Gastroesophageal sphincter (tissue), 4 donors: ENCODE measurements at regions not wholly inside any gene's neighbourhood (a gene's known extent, or its start where the extent isn't known, plus 50 kb on each side); places are given as distances from the start of the nearest gene placed in this dataset.

Source experiments
- ATAC-seq: fragments of 150-250 bp; one replicate; pipeline ENCODE4 v1.9.1; 2016; ENCODE audit warnings: mild to moderate bottlenecking, moderate library complexity
- H3K27ac ChIP-seq, 4 donors: fragments of 200-600 bp; sonication (generic) in 3 of 4; 1 replicate in 3 of 4; 2 replicates in 1 of 4; pipeline ENCODE4 v1.5.1; 2016 to 2019
- H3K27me3 ChIP-seq: fragments of 200-600 bp; sonication (generic); one replicate; pipeline ENCODE4 v1.5.1; 2019
- H3K36me3 ChIP-seq, 2 donors: fragments of 200-600 bp; sonication (generic); one replicate each; pipeline ENCODE4 v1.5.1; 2019; ENCODE audit warnings: control low read depth in 1 of 2
- H3K4me1 ChIP-seq, 3 donors: fragments of 200-600 bp; sonication (generic); 1 replicate in 2 of 3; 2 replicates in 1 of 3; pipeline ENCODE4 v1.5.1; 2016 to 2019; ENCODE audit warnings: control low read depth in 2 of 3
- H3K4me3 ChIP-seq, 2 donors: fragments of 200-600 bp; sonication (generic); one replicate each; pipeline ENCODE4 v1.5.1; 2019; ENCODE audit warnings: mild to moderate bottlenecking in 1 of 2, moderate library complexity in 1 of 2
- H3K9me3 ChIP-seq, 3 donors: fragments of 200-600 bp; sonication (generic); one replicate each; pipeline ENCODE4 v1.5.1; 2017 to 2019; ENCODE audit warnings: control low read depth in 2 of 3
- EP300 ChIP-seq: sonication (generic); formaldehyde crosslinking; IDR thresholded peaks from one replicate; pipeline ENCODE4 v1.6.1; 2017; ENCODE audit warnings: antibody characterized with exemption, mild to moderate bottlenecking
- POLR2A ChIP-seq, 2 donors: fragments of 450-650 bp; IDR thresholded peaks; one replicate each; pipeline ENCODE4 v1.6.1; 2017; ENCODE audit warnings: antibody characterized with exemption in 2 of 2, mild to moderate bottlenecking in 2 of 2, moderate library complexity in 1 of 2
- POLR2AphosphoS5 ChIP-seq: sonication (generic); formaldehyde crosslinking; IDR thresholded peaks from one replicate; pipeline ENCODE4 v1.6.1; 2017; ENCODE audit warnings: antibody characterized with exemption
- WGBS, 2 donors: methylation state at CpG; one replicate each; pipeline ENCODE4 v1.1.5; 2018; ENCODE audit warnings: low coverage in 1 of 2; 5-methylcytosine and 5-hydroxymethylcytosine counted together
- TF ChIP-seq, protein P1 (sequence below), 4 experiments: fragments of 200-600 bp in 2 of 4; fragments of 450-650 bp in 2 of 4; sonication (generic) in 1 of 4; IDR thresholded peaks; one replicate each; pipeline ENCODE4 v1.5.1; 2017 to 2019; ENCODE audit warnings: antibody characterized with exemption in 4 of 4, mild to moderate bottlenecking in 2 of 4, moderate library complexity in 2 of 4

DNA sequence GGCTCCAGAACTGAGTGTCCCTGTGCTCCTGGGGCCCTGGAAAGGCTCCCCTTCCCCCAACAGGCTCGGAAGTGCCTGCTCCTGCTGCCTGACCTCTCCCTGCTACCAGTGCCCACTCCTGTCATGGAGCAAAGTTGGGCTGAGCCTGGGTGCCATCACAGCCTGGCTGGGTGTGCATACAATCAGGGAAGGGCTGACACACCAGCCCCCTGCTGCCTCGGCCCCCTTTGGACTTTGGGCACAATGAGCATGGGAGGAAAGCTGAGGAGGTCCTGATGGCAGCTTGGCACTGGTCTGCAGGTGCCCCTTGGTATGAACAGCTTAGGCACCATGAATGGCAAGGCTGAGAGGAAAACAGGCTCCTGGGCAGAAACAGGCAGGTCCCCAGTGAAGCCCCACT is 405.0 kb downstream of the PID1 start:
- H3K36me3 ChIP-seq: no peaks in the 10 kb centered on the region
- H3K27me3 ChIP-seq: no peaks in the 10 kb centered on the region
- ATAC-seq: no peak
- 67% methylated on average over 1 of the region's 2 CpGs; no CpG with 5 or more reads in 1 of the 2 donors for WGBS, 2 donors
- H3K27ac ChIP-seq: no peak overlapping the region
- H3K9me3 ChIP-seq: no peaks in the 10 kb centered on the region
- H3K4me1 ChIP-seq: no peaks in the 10 kb centered on the region
- no peak overlapping the region for H3K4me3 ChIP-seq
- TF ChIP-seq POLR2A (IDR thresholded peaks at IDR 0.05): no peak
- TF ChIP-seq POLR2AphosphoS5: no peak
- TF ChIP-seq EP300: no peak
- TF ChIP-seq, protein P1, sequence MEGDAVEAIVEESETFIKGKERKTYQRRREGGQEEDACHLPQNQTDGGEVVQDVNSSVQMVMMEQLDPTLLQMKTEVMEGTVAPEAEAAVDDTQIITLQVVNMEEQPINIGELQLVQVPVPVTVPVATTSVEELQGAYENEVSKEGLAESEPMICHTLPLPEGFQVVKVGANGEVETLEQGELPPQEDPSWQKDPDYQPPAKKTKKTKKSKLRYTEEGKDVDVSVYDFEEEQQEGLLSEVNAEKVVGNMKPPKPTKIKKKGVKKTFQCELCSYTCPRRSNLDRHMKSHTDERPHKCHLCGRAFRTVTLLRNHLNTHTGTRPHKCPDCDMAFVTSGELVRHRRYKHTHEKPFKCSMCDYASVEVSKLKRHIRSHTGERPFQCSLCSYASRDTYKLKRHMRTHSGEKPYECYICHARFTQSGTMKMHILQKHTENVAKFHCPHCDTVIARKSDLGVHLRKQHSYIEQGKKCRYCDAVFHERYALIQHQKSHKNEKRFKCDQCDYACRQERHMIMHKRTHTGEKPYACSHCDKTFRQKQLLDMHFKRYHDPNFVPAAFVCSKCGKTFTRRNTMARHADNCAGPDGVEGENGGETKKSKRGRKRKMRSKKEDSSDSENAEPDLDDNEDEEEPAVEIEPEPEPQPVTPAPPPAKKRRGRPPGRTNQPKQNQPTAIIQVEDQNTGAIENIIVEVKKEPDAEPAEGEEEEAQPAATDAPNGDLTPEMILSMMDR (IDR thresholded peaks at IDR 0.05): no peak

DNA sequence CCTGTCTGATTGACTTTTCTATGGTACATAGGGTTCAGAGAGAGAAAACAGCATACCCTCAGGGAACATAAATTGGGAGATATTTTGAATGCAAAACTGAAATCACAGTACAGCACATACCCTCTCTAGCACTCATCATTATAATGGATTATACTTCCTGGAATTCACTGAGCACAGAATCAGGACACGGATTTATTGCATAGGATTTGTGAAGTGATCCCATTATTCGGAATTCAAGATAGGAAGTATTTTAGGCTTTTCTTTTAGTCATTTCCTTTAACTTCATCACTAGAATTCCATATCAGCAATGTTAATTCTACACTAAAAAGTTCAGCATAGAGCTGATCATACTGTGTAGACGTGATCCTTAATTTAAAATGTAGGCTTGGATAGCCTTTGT is 407.0 kb downstream of the PID1 start:
- WGBS, 2 donors: 79 to 81% methylated on average over 3 of the region's 3 CpGs
- no peak overlapping the region for H3K4me3 ChIP-seq
- H3K4me1 ChIP-seq: no peaks in the 10 kb centered on the region
- H3K9me3 ChIP-seq: no peaks in the 10 kb centered on the region
- ATAC-seq: no peak
- H3K36me3 ChIP-seq: no peaks in the 10 kb centered on the region
- no peak for TF ChIP-seq POLR2A (IDR thresholded peaks at IDR 0.05)
- TF ChIP-seq, protein P1 (IDR thresholded peaks at IDR 0.05): no peak
- no peak for TF ChIP-seq POLR2AphosphoS5
- no peak for TF ChIP-seq EP300
- no peaks in the 10 kb centered on the region for H3K27me3 ChIP-seq
- no peak overlapping the region for H3K27ac ChIP-seq

DNA sequence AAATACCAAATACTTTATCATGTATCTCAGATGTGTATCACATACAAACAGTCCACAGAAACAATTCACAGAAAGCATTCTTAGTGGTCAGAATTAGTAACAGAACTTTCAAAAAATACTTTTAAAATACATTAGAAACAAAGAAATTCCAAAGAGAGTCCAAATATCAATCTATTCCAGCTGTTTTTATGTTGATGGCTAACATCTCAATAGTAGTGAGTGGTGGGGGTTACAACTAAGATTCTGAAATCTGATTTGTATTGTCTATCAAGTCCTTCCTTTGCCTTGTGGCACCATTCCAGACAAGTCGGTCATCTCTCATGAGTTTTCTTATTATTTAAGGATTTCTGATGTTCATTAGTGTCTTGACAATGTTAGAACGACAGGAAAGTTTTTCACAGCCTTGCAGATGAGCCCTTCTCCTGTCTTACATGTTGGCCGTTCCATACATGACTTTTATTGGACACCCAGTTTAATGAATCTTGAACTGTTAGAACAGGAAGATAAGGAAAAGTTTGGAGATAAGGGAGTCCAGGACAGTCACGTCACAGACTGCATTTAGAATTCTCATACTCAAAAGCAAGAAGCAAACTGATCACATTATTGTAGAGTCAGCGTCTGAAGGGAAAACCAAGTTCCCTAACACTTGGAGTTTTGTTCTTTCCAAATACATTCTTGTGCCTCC is 410.3 kb downstream of the PID1 start:
- H3K27ac ChIP-seq: no peak overlapping the region
- WGBS, 2 donors: 49 to 61% methylated on average over 5 of the region's 5 CpGs
- H3K36me3 ChIP-seq: no peaks in the 10 kb centered on the region
- no peak for ATAC-seq
- no peaks in the 10 kb centered on the region for H3K9me3 ChIP-seq
- no peak overlapping the region for H3K4me3 ChIP-seq
- no peaks in the 10 kb centered on the region for H3K4me1 ChIP-seq
- no peak for TF ChIP-seq POLR2A (IDR thresholded peaks at IDR 0.05)
- TF ChIP-seq, protein P1 (IDR thresholded peaks at IDR 0.05): no peak
- TF ChIP-seq POLR2AphosphoS5: no peak
- TF ChIP-seq EP300: no peak
- H3K27me3 ChIP-seq: no peaks in the 10 kb centered on the region

DNA sequence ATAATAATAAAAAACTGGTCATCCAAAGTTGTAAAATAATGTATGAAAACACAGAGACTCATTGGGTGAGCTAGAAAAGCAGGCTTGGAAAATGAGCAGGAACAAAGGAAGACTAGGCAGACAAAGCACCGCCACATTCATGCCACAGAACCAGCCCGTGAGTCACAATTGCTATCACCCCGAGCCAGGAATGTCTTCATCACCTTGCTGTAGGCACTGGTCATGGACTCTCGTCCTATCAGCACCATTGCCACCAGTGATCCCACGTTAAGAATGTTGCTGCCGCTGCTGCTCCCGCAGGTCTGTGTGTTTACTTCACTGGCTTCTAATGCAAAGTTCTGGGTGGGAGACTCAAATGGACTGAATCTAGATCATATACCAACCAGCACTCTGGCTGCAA is 417.9 kb downstream of the PID1 start:
- WGBS, 2 donors: 82% methylated on average over 4 of the region's 7 CpGs; no CpG with 5 or more reads in 1 of the 2 donors
- no peaks in the 10 kb centered on the region for H3K36me3 ChIP-seq
- no peak for ATAC-seq
- no peaks in the 10 kb centered on the region for H3K4me1 ChIP-seq
- H3K27ac ChIP-seq: no peak overlapping the region
- no peak overlapping the region for H3K4me3 ChIP-seq
- TF ChIP-seq POLR2A (IDR thresholded peaks at IDR 0.05) (no peak), POLR2AphosphoS5 (no peak), EP300 (no peak)
- TF ChIP-seq, protein P1 (IDR thresholded peaks at IDR 0.05): no peak
- no peaks in the 10 kb centered on the region for H3K9me3 ChIP-seq
- no peaks in the 10 kb centered on the region for H3K27me3 ChIP-seq

DNA sequence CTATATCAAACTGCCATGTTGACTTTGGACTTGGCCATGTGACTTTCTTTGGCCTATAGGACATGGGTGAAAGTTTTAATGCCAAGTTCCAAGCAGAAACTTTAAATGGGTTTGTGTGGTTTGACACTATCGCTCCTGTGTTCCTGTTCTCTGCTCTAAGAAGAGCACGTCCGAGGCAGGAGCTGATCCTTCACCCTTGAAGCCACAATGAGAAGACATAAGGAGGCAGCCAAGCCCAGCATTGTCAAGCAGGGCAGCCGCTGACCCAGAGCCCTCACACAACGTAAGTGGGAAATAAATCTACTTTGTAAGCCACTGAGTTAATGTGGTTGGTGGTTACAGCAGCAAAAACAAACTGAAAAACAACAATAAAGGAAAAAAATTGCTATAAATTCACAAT is 422.4 kb downstream of the PID1 start:
- no peaks in the 10 kb centered on the region for H3K27me3 ChIP-seq
- ATAC-seq: no peak
- 87% methylated on average over 5 of the region's 5 CpGs; no CpG with 5 or more reads in 1 of the 2 donors for WGBS, 2 donors
- no peaks in the 10 kb centered on the region for H3K4me1 ChIP-seq
- no peak overlapping the region for H3K4me3 ChIP-seq
- no peak overlapping the region for H3K27ac ChIP-seq
- H3K9me3 ChIP-seq: no peaks in the 10 kb centered on the region
- TF ChIP-seq POLR2A (IDR thresholded peaks at IDR 0.05): no peak
- TF ChIP-seq, protein P1 (IDR thresholded peaks at IDR 0.05): no peak
- no peak for TF ChIP-seq POLR2AphosphoS5
- TF ChIP-seq EP300: no peak
- H3K36me3 ChIP-seq: no peaks in the 10 kb centered on the region
